ENCODE measurements at regions not wholly inside any gene's neighbourhood (a gene's known extent, or its start where the extent isn't known, plus 50 kb on each side); places are given as distances from the start of the nearest gene placed in this dataset.

DNA sequence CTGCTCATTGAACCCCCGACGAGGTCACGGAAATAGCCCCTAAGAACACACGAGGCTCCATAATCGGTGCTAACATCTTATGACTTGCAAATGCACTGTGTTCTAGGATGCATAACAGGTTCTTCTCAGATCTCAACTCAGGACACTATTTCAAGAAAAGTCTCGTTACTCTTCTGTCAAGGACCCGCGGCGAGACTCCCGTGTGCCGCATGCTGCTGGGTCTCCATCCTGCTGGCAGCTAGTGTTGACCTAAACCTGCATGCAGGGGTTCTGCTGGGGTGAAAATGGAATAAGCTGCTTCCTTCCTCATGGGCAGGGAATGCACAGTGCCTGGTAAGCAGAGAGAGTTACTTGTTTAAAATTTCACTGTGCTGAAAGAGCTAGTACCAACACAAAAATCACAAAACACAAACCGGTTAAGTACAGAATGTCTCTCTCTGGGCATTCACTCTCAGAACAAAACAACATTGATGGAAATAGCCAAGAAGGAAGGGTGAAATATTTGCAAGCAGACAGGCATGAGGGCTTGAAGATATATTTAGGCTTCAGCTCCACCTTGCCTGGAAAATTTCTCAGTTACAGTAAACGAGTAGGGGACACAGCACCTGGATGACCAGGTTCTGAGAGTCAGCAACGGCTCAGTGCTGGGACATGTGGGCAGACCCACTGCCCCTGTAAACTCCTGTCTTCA, 416.5 kb downstream of the GADD45G start:
- no peak overlapping the region for H3K4me3 Mint-ChIP-seq
- DNase-seq (no peak), ATAC-seq (no peak)
- H3K4me1 Mint-ChIP-seq: peaks cover 15% of the 10 kb centered on the region
- H3K27me3 Mint-ChIP-seq: peaks cover 10% of the 10 kb centered on the region
- no peaks in the 10 kb centered on the region for H3K36me3 Mint-ChIP-seq (ENCODE audit: low read depth)
- H3K9me3 Mint-ChIP-seq: peaks cover 8% of the 10 kb centered on the region
- H3K27ac Mint-ChIP-seq: no peak overlapping the region

DNA sequence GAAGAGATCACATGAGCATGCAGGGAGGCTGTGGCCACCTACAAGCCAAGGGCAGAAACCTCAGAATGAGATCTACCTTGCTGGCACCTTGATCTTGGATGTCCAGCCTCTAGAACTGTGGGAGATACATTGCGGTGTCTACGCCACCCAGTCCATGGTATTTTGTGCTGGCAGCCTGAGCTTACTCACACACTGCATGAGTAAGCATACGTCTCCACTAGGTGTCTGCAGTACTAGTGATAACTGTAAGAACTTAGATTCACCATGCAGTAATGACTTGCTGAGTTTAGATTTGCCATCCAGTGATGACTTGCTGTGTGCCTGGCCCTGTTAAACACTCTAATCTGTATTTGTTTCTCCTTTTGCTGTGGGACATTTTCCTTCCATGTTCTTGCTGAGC, 417.7 kb downstream of the GADD45G start:
- H3K27ac Mint-ChIP-seq: no peak overlapping the region
- ATAC-seq: peak; percentile 60
- peaks cover 15% of the 10 kb centered on the region for H3K4me1 Mint-ChIP-seq

DNA sequence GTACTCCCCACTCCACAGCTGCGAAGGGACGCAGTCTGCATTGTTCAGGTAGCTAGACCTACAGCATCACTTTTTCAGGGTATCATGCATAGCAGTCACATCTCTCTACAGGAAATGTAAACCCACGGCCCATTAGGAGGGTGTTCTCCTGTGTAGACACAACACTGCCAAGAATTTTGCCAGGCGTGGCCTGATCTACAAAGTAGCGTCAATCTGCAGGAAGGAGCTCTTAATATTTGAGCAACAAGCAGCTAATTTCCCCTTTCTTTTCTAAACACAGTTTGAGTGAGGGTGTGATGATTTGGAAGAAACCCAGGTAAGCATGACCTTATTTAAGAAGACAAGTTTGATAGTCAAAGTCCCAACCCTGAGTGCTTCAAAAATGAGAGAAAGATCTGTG, 419.0 kb downstream of the GADD45G start:
- ATAC-seq (no peak), DNase-seq (no peak)
- H3K27me3 Mint-ChIP-seq: peaks cover 10% of the 10 kb centered on the region
- H3K4me3 Mint-ChIP-seq: no peak overlapping the region
- H3K36me3 Mint-ChIP-seq (ENCODE audit: low read depth): no peaks in the 10 kb centered on the region
- peaks cover 12% of the 10 kb centered on the region for H3K4me1 Mint-ChIP-seq
- no peak overlapping the region for H3K27ac Mint-ChIP-seq
- H3K9me3 Mint-ChIP-seq: peaks cover 8% of the 10 kb centered on the region

More for the DNA sequence above, 417.7 kb downstream of the GADD45G start:
- Mint-ChIP-seq H3K4me3 (no peak overlapping the region), H3K9me3 (peaks cover 8% of the 10 kb centered on the region), H3K27me3 (peaks cover 11% of the 10 kb centered on the region), H3K36me3 (ENCODE audit: low read depth) (no peaks in the 10 kb centered on the region)
- no peak for DNase-seq

DNA sequence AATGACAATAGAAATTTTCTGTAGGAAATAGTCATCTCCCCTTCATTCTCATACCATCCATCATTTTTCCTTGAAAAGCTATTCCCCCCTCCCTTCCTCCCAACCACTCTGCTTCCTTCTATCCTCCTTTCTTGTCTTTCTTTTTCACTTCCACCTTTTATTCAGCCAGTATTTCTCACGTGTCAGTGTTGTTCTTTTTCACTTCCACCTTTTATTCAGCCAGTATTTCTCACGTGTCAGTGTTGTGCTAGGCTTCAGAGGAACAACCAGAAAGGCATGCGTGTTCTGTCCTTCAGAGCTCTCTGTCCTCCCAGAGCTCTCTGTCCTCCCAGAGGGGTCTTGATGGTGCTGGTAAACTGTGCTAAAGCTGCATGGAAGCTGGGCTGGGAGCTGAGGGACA, 419.6 kb downstream of the GADD45G start:
- H3K4me1 Mint-ChIP-seq: peaks cover 12% of the 10 kb centered on the region

DNA sequence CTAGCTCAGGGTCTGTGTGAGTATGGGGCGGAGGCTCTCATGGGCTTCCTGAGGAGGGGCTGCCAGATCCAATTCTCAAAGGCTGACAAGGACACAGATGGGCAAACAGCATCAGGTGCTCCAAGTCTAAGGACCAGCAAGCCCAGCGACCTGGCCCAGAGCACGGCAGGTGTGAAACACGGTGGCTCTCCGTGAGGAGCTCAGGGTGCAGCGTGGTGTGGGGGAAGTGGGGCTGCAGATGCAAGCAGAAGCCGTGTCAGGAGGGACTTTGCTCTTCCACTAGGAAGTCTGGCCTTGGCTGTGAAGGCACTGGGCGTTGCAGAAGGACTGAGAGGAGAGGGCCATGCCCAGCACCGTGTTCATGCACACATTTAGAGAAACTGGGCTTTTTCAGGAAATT, 420.0 kb downstream of the GADD45G start:
- ATAC-seq (no peak), DNase-seq (no peak)
- H3K4me3 Mint-ChIP-seq: no peak overlapping the region
- peaks cover 12% of the 10 kb centered on the region for H3K4me1 Mint-ChIP-seq
- peaks cover 8% of the 10 kb centered on the region for H3K9me3 Mint-ChIP-seq
- peaks cover 10% of the 10 kb centered on the region for H3K27me3 Mint-ChIP-seq
- no peaks in the 10 kb centered on the region for H3K36me3 Mint-ChIP-seq (ENCODE audit: low read depth)
- peak overlapping the region; percentile 42 for H3K27ac Mint-ChIP-seq

More for the DNA sequence above, 419.6 kb downstream of the GADD45G start:
- Mint-ChIP-seq H3K27ac (peak overlapping the region; percentile 42), H3K9me3 (peaks cover 8% of the 10 kb centered on the region), H3K36me3 (ENCODE audit: low read depth) (no peaks in the 10 kb centered on the region), H3K4me3 (no peak overlapping the region), H3K27me3 (peaks cover 10% of the 10 kb centered on the region)
- DNase-seq: no peak
- no peak for ATAC-seq

DNA sequence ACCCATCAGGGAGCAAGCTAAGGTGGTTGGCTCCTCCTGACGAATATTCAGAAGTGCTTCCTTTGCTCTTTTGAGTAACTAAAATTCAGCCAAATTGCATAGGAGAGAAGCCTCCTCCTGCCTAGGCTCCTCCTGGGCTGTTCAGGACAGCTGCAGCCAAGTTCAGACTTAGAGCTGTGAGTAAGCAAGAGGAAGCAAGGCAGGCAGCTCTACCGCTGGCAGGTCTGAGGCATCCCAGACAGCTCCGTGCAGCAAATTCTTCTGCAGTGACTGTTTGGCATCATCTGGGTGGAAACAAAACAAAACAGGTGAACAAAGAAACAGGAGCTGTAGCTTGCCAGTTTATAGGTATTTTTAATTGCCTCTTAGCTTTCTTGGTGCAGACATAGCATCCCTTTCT, 421.0 kb downstream of the GADD45G start:
- Mint-ChIP-seq H3K36me3 (ENCODE audit: low read depth) (no peaks in the 10 kb centered on the region), H3K27ac (no peak overlapping the region), H3K4me1 (peaks cover 12% of the 10 kb centered on the region), H3K27me3 (peaks cover 8% of the 10 kb centered on the region), H3K9me3 (peaks cover 8% of the 10 kb centered on the region), H3K4me3 (no peak overlapping the region)
- DNase-seq (no peak), ATAC-seq (no peak)

DNA sequence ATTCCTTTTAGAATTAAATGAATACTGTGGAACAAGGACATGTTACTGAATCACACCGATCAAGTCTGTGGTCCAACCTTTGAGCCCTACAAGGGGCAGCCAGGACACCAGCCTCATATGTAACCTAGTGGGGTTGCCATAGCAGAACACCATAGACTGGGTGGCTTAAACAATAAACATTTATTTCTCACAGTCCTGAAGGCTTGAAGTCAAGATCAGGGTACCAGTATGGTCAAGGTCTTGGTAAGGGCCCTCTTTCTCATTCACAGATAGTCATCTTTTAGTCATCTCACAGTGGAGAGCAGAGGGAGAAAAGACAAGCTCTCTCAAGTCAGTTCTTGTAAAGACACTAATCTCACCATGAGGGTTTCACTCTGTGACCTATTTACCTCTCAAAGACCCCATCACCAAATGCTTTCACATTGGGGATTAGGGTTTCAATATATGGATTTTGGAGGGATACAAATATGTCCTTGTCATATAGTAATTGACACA, 422.5 kb downstream of the GADD45G start:
- H3K9me3 Mint-ChIP-seq: peaks cover 4% of the 10 kb centered on the region
- no peak for DNase-seq
- no peaks in the 10 kb centered on the region for H3K36me3 Mint-ChIP-seq (ENCODE audit: low read depth)
- ATAC-seq: no peak
- H3K4me1 Mint-ChIP-seq: peaks cover 12% of the 10 kb centered on the region
- no peak overlapping the region for H3K27ac Mint-ChIP-seq
- no peak overlapping the region for H3K4me3 Mint-ChIP-seq
- H3K27me3 Mint-ChIP-seq: peaks cover 9% of the 10 kb centered on the region

DNA sequence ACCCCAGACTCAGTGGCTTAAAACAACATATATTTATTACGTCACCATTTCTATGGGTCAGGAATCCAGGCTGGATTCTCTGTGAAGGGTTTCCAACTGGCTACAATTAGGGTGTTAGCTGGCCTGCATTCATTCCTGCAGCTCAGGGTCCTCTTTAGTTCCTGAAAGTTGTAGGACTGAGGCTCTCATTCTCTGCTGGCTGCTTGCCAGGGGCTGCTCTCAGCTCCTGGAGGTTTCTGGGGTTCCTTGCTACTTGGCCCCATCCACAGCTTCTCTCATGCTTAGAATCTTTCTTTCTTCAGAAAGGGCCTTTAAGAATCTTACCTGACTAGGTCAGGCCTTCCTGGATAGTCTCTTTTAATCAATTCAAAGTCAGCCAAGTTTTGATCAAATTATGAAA, 424.6 kb downstream of the GADD45G start:
- Mint-ChIP-seq H3K9me3 (no peaks in the 10 kb centered on the region), H3K27ac (no peak overlapping the region), H3K27me3 (peaks cover 9% of the 10 kb centered on the region), H3K4me1 (peaks cover 9% of the 10 kb centered on the region), H3K4me3 (no peak overlapping the region), H3K36me3 (ENCODE audit: low read depth) (no peaks in the 10 kb centered on the region)
- DNase-seq (no peak), ATAC-seq (no peak)

DNA sequence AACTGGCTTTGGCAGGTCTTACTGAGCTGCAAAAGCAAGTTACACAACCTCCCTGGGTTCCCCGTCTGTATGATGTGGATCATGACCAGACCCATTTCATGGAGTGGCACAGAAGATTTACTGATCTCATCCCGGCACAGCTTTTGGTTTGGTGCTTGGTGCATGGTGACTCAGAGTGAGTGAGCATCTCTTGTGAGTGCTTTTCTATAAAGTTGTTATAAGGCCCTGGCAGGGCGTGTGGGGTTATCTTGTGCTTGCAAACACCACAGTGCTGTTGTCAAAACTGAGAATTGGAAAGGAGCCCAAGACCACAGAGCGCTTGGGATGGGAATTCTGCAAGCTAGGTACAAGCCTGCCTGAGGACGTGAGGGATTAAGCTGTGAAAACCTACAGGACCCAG, 425.2 kb downstream of the GADD45G start:
- H3K4me3 Mint-ChIP-seq: no peak overlapping the region
- no peak overlapping the region for H3K27ac Mint-ChIP-seq
- no peak for DNase-seq
- H3K27me3 Mint-ChIP-seq: peaks cover 8% of the 10 kb centered on the region
- no peaks in the 10 kb centered on the region for H3K36me3 Mint-ChIP-seq (ENCODE audit: low read depth)
- ATAC-seq: no peak
- no peaks in the 10 kb centered on the region for H3K9me3 Mint-ChIP-seq
- H3K4me1 Mint-ChIP-seq: peaks cover 4% of the 10 kb centered on the region

DNA sequence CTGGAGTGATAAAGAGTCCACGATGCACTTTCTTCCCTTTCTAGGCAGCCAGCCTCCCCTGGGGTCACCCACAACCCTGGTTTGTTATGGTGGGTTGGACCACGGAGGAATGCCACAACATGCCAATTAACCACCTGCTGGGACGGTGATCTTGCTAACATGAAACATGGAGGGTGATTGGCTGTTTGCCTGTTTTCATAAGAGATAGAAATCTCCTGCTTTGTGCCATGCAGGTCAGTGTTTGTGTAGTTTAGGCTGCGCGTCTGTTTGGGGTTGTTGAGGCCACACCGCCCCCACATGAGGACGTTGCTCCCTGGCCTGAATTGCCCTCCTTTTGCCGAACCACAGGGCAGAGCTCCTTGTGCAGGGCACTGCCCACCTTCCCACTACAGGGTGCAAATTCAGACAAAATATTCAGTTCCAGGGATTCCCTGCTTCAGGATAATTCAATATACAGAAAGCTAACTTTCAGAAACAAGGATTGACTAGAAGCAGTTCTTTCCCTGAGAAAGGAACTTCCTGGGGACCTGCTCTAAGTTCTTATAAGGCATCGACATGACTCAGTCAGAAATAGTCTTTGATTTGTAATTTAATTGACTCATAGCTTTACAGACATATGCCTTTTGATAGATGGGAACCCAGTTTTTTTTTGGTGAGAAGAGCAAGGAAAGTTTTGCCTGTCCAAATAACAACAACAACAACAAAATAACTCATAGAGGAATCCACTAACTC, 427.6 kb downstream of the GADD45G start:
- Mint-ChIP-seq H3K27ac (no peak overlapping the region), H3K36me3 (ENCODE audit: low read depth) (no peaks in the 10 kb centered on the region), H3K4me1 (no peaks in the 10 kb centered on the region), H3K4me3 (no peak overlapping the region), H3K27me3 (peaks cover 4% of the 10 kb centered on the region), H3K9me3 (no peaks in the 10 kb centered on the region)
- ATAC-seq: no peak
- DNase-seq: no peak

DNA sequence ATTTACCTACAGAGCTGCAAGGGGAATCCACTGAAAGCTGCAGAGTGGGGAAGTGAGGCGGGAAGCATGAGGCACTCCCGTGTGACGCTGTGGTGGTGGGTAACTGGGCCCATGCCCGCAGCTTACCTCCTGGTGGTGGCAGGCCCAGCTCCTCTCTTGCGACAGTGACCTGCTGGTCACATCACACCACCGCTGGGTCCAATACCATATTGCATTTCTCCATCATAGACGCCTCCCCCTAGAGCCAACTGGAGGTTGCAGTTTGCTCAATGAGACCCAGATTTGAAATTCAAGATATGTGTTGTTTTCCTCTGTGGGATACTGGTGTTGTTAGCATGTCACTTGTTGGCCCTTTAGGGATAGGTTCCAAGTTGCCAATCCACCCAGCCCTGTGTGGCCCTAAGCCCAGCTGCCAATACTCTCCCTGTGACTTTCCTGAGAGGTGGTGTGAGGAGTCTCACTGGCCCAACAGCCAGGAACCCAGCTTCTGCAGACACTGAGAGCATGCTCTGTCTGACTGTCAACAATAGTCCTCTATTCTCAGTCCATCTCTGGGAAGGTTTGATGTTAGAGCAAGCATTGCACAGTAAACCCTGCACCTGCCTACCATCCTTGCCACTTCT, 428.3 kb downstream of the GADD45G start:
- H3K4me1 Mint-ChIP-seq: no peaks in the 10 kb centered on the region
- H3K36me3 Mint-ChIP-seq (ENCODE audit: low read depth): no peaks in the 10 kb centered on the region
- ATAC-seq: no peak
- H3K9me3 Mint-ChIP-seq: no peaks in the 10 kb centered on the region
- H3K27me3 Mint-ChIP-seq: peaks cover 4% of the 10 kb centered on the region
- no peak overlapping the region for H3K27ac Mint-ChIP-seq
- H3K4me3 Mint-ChIP-seq: no peak overlapping the region
- no peak for DNase-seq

DNA sequence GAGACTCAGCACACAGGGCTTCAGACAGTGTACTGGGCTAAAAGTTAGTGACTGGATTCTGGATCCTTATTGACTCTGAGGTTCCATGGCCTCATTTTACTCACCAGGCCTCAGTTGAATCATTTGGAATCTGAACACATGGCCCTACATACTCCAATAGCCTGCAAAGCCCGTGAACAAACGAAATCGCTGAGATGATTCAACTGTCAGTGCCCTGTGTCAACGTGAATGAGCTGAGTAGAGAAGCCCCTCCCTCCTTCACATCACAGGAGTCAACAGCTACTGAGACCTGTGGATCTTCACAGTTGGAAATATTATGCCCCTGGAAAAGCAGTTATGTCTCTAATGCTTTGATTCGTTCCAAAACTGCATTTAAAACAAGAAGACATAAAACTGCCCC, 429.3 kb downstream of the GADD45G start:
- Mint-ChIP-seq H3K36me3 (ENCODE audit: low read depth) (no peaks in the 10 kb centered on the region), H3K4me3 (no peak overlapping the region), H3K27ac (no peak overlapping the region), H3K4me1 (no peaks in the 10 kb centered on the region), H3K9me3 (no peaks in the 10 kb centered on the region), H3K27me3 (peaks cover 4% of the 10 kb centered on the region)
- no peak for DNase-seq
- no peak for ATAC-seq

DNA sequence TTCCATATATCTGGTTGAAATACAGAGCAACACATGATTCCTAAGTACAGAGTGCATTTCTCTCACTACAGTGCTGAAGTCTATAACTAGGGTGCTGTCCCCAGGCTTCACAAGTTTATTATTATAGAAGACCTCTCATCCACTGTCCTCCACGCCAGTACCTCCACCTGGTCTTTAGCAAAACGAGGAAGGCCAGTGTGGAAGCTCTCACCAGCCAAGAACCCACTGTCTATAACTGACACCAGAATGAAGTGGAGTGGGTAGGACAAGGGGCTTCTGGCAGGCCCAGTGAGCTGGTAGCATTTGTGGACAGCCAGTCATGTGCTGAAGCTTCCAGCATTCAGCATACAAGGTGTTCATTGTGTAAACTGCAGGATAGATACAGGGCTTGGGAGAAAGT, 430.7 kb downstream of the GADD45G start:
- H3K27ac Mint-ChIP-seq: no peak overlapping the region
- no peak overlapping the region for H3K4me3 Mint-ChIP-seq
- DNase-seq (no peak), ATAC-seq (no peak)
- H3K36me3 Mint-ChIP-seq (ENCODE audit: low read depth): no peaks in the 10 kb centered on the region
- H3K9me3 Mint-ChIP-seq: no peaks in the 10 kb centered on the region
- no peaks in the 10 kb centered on the region for H3K4me1 Mint-ChIP-seq
- H3K27me3 Mint-ChIP-seq: peaks cover 4% of the 10 kb centered on the region

DNA sequence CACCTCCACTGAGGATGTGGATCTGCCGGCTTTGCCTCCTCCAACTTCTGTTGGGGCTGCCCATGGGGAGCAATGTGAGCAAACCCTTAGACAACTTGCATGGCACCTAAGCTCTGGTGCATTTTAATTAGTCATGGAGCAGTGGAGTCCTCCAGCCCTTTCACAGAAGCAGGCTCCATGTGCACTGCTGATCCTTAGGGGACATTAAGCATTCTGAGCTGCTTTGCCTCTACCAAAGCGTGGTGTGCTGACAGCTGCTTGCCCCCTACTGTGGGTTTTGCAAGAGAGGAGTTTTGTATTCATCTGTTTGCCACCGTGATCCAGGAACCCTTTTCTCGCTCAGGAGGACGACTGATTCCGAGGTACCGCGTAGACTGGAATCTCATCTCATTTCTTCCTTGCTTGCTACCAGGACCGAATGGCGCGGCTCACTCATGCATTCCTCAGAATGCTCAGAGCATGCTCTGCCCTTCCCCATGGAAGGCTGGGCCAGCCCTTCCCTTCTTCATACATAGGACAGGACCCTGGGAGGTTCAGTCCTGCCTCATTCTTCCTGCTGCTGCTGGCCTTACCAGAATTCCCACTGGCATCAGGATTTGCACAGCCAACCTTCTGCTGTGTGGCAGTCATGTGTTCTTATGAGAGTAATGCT, 432.5 kb downstream of the GADD45G start:
- H3K4me3 Mint-ChIP-seq: no peak overlapping the region
- no peak for DNase-seq
- ATAC-seq: no peak
- H3K4me1 Mint-ChIP-seq: no peaks in the 10 kb centered on the region
- no peaks in the 10 kb centered on the region for H3K9me3 Mint-ChIP-seq
- H3K36me3 Mint-ChIP-seq (ENCODE audit: low read depth): no peaks in the 10 kb centered on the region
- no peaks in the 10 kb centered on the region for H3K27me3 Mint-ChIP-seq
- H3K27ac Mint-ChIP-seq: no peak overlapping the region

All from activated naive CD8-positive, alpha-beta T cell treated with anti-CD3 and anti-CD28 coated beads, Interleukin-2, amount 50 U/mL, for 24 hours (primary cell).